Psoas muscle (tissue), 7 donors: ENCODE measurements at regions not wholly inside any gene's neighbourhood (a gene's known extent, or its start where the extent isn't known, plus 50 kb on each side); places are given as distances from the start of the nearest gene placed in this dataset.

Experiments used
- ATAC-seq, 4 donors: fragments of 200-7000 bp; cut with Tn5 transposase; one replicate each; pipeline ENCODE4 v1.9.1; 2020; ENCODE audit warnings: moderate library complexity in 3 of 4, mild to moderate bottlenecking in 2 of 4
- DNase-seq, 2 donors: peaks; one replicate each; pipeline ENCODE4 v3.0.0-alpha.2; 2020
- H3K27ac ChIP-seq: fragments of 200-600 bp; one replicate; pipeline ENCODE4 v1.8.0; 2022
- H3K27me3 ChIP-seq, 3 donors: fragments of 200-600 bp in 1 of 3; one replicate each; pipeline versions ENCODE4 v1.6.1 to v1.8.0; 2013 to 2022; ENCODE audit warnings: low read length in 2 of 3, mild to moderate bottlenecking in 2 of 3, moderate library complexity in 1 of 3; ENCODE audit not compliant: insufficient read depth in 3 of 3
- H3K36me3 ChIP-seq, 2 donors: fragments of 200-600 bp in 1 of 2; one replicate each; pipeline versions ENCODE4 v1.6.1 to v1.8.0; 2013 to 2022; ENCODE audit warnings: low read depth in 1 of 2, mild to moderate bottlenecking in 1 of 2, moderate library complexity in 1 of 2; ENCODE audit not compliant: insufficient read depth in 1 of 2
- H3K4me1 ChIP-seq: fragments of 200-600 bp; one replicate; pipeline ENCODE4 v1.8.0; 2022
- H3K4me3 ChIP-seq: fragments of 200-600 bp; one replicate; pipeline ENCODE4 v1.8.0; 2022; ENCODE audit warnings: mild to moderate bottlenecking
- H3K9me3 ChIP-seq: fragments of 200-600 bp; one replicate; pipeline ENCODE4 v1.8.0; 2022
- CTCF ChIP-seq: fragments of 200-600 bp; IDR thresholded peaks from one replicate; pipeline ENCODE4 v1.8.0; 2022; ENCODE audit warnings: antibody characterized with exemption
- WGBS, 3 donors: extraction: QIAGEN DNeasy Blood & Tissue Kit; methylation state at CpG; one replicate each; pipeline versions ENCODE4 v1.1.6 to v1.1.7; 2013; 5-methylcytosine and 5-hydroxymethylcytosine counted together
- intact Hi-C, 2 donors: fragments of 100-400 bp; cut with DNase I; formaldehyde crosslinking; loops; one replicate each; pipeline versions ENCODE4 v1.11.0 to v1.14.2; 2022
- donor health status: healthy with polysubstance abuse.
- donor health status: DM: no; HTN: no; CAD: no; lungs with moderate emphysema.
- donor health status: Bipolar disorder and iron deficiency.
- donor health status: healthy.
- donor health status: DM: yes; HTN: yes; CAD: no.
- donor health status: DM: no; HTN: no; CAD: no.
- donor health status: DM: yes; HTN: yes; CAD: no.

DNA sequence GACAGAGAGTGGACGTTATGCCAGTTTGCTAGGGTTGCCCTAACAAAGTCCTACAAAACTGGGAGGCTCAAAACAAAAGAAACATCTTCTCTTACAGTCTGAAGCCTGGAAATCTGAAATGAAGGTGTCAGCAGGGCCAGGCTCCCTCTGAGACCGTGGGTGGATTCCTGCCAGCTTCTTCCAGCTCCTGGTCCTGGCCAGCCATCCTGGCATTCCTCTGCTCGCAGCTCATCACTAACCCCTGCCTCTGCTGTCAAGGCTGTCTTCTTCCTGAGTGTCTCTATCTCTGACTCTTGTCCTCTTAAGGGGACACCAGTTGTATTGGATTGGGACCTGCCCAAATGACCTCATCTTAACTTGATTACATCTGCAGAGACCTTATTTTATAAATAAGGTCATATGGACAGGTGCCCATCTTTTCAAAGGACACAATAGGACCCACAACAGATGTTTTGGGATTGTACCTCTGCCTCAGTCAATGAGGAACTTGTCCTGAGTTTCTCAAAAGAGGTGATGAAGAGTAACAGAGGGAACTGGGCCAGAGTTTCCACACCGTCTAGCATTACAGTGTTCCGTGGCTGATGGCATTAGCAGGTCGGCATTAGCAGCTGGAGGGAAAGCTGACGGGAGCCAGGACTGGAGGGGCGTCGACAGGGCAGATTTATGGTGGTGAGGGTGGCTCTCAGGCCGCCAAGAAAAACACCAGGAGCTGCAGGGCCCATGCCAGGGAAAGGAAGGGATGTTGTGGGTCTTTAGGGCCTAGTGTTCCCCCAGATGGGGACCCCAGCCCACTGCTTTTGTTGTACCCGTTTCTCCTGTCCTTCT, 157.3 kb downstream of the TBXT start:
- Histone ChIP-seq H3K36me3 (no peaks in the 10 kb centered on the region), H3K4me1 (no peaks in the 10 kb centered on the region), H3K27ac (no peak overlapping the region), H3K9me3 (no peaks in the 10 kb centered on the region), H3K4me3 (no peak overlapping the region), H3K27me3 (peaks cover 0 to 62% (median 24%) of the 10 kb centered on the region in 3 donors)
- WGBS, 3 donors = 18 to 26% (median 23%) methylated on average over 11 of the region's 11 CpGs
- ATAC-seq (no peak), DNase-seq (no peak)
- no peak for TF ChIP-seq CTCF
- intact Hi-C loops = no loop called here

GRCh38 chr6:166009385-166010031, 158.1 kb downstream of the TBXT start:
- intact Hi-C loops = no loop called here
- Histone ChIP-seq H3K36me3 (no peaks in the 10 kb centered on the region), H3K9me3 (no peaks in the 10 kb centered on the region), H3K27ac (no peak overlapping the region), H3K27me3 (peaks cover 0 to 62% (median 24%) of the 10 kb centered on the region in 3 donors), H3K4me1 (no peaks in the 10 kb centered on the region), H3K4me3 (no peak overlapping the region)
- DNase-seq = no peak
- no peak for TF ChIP-seq CTCF
- WGBS, 3 donors = 47 to 54% (median 51%) methylated on average over 8 of the region's 8 CpGs
- no peak for ATAC-seq

- Histone ChIP-seq H3K36me3 (no peaks in the 10 kb centered on the region), H3K9me3 (no peaks in the 10 kb centered on the region), H3K4me1 (no peaks in the 10 kb centered on the region), H3K27ac (no peak overlapping the region), H3K4me3 (peak overlapping the region; percentile 38), H3K27me3 (peaks cover 0 to 62% (median 24%) of the 10 kb centered on the region in 3 donors)
- TF ChIP-seq CTCF = no peak
- intact Hi-C loops = no loop called here
- no peak for DNase-seq
- no peak for ATAC-seq
- WGBS, 3 donors = 1 to 2% (median 2%) methylated on average over 58 to 68 of the region's 68 CpGs
Observed at GRCh38 chr6:166008441-166009369, 158.9 kb downstream of the TBXT start.

DNA sequence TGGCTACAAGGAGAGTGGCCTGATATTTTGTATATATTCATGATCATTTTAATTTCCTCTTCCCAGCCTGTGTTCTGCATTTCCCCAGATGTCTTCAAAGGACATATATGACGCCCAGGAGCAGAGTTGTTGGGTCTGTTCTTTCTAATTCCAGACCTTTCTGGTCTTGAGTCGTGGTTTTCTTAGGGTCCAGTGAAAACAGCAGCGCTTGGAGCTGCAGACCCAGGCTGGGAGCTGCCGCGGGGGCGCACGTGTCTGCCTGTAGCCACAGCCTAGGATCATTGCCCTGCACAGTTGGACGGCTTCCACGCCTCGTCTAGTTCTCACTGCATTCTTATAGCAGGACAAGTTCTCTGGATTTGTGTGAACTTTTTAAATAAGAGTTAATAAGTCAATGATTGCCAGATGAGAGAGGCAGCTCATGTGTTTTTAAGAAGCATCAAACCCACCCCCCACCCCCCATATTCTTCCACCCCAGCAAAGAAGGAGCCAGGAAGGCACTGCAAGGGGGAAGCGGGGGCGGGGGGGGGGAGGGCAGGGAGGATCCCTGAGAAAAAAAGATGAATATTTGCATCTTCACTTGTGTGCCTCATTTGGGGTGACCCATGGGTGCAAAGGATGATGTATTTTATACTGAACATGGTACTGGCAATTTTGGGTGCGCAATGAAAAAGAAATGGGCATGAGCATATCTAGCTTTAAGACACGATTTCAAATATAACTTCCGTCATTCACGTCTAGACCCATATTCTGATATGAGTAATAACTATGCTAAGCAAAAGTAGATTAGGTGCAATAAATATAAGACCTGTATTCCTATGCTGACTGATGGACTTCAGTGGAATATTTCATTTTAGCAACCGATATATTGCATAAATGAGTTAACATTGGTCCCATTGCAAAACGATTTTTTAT, 160.0 kb downstream of the TBXT start:
- Histone ChIP-seq H3K4me1 (no peaks in the 10 kb centered on the region), H3K27ac (no peak overlapping the region), H3K9me3 (no peaks in the 10 kb centered on the region), H3K4me3 (peak overlapping the region; percentile 38), H3K27me3 (peaks cover 0 to 62% (median 24%) of the 10 kb centered on the region in 3 donors), H3K36me3 (no peaks in the 10 kb centered on the region)
- ATAC-seq = no peak
- no peak for TF ChIP-seq CTCF
- WGBS, 3 donors = 6 to 8% (median 6%) methylated on average over 16 to 18 of the region's 18 CpGs
- DNase-seq = peak in 1 of 2 donors; percentile 55
- intact Hi-C loops = no loop called here
